Stimulated activated CD4-positive, alpha-beta T cell treated with anti-CD3 and anti-CD28 coated beads, Interleukin-1b, Interleukin-23, amount 100 ng/mL, for 4 hours (primary cell): ENCODE measurements at regions not wholly inside any gene's neighbourhood (a gene's known extent, or its start where the extent isn't known, plus 50 kb on each side); places are given as distances from the start of the nearest gene placed in this dataset.

Experiments used
- DNase-seq, 2 donors: peaks; one replicate each; pipeline ENCODE4 v3.0.0-alpha.2; 2020; ENCODE audit warnings: low read depth in 2 of 2

DNA sequence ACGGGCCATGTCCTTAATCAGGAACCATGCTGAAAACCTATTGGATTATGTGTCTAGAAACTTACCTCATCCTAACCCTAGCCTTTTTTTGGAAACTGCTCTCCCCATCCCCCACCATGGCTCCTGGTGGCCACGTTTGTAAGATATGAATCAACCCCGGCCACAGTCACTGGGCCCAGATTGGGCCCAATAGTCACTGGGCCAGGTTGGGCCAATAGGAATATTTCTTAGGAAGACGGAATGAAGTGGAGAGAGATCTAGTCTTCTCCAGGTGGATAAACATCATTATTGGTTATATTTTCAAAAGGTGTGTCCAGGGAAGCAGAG is 468.7 kb downstream of the ARHGEF28 start:
- no peak for DNase-seq

DNA sequence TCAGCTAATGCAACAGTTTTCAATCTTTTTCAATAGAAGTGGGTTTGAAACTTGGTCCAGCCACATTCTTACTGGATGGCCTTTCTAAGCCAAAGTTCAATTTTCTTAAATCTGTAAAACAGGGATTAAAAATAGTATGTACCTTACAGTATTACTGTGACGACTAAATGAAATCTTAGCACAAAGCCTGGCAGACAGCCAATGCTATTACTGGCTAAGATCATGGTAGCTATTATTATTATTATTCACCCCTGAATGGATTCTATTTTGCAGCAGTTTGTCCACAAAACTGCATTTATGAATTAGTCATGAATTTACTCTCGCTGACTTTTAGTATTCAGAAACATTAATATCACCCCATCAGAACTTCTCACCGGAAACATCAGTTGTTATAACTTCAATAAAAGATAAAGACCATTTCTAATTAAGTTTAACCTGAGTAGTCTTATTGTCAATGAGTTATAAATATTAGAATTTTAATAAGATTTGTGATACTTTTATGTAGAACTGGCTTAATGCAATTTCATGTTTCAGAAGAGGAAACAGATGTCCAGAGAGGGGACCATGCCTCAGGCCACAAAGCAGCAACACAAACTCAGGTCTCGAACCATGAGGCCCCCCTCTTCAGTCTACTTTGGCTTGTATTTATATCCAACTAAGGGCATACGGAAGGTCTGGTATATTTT is 468.2 kb downstream of the ARHGEF28 start:
- DNase-seq = no peak

DNA sequence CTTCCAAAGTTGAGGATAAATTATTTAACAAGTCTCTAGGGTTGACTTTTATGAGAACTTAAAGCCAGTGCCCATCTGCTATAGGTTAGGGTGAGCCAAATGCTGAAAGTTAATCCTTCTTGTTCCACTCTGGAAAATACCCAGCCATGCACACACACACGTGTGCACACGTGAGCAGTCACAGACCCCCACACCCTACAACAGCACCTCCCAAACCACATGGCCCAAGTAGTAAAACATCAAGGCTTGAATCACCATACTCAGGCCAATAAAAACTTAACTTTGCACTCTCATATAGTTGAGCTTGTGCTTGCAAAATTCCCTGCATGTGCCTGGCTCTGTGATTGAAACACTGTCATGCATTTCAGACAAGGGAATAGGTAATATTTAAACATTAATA is 467.6 kb downstream of the ARHGEF28 start:
- DNase-seq = no peak

DNA sequence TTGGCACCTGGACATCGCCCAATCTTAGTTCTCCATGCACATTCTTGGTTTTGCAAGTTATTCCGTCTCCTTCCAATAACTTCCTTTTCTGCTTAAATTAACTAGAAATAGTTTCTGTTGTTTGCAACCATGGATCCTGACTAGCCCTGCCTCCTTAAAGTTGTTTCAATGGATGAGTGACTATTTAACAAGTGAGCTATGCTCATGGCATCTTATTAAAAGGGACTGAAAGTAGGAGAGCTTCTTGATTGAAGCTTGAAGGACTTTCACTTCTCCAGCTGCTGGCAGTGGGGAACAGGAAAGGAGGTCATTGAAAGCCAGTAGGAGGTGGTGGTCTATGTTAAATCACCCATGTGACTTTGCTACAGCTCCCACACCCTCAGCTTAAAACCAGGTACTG is 466.8 kb downstream of the ARHGEF28 start:
- no peak for DNase-seq

DNA sequence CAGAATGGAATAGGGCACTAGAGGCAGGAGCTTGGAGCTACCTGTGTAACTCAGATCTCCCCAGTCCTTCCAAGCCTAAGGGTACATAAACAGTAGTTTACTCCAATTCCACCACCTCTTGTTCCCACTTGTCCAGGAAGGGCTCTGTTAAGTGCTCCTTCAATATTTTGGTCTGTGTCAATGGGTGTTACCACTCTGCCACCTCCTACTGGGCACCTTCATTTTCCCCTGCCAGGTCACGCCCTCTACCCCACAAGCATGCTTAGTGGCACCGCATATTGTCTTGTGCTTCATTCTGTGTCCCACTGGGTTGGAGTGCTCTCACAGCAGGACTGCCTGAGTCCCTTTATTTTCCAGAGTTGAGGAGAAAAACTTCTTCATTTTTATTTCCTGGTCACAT is 459.8 kb downstream of the ARHGEF28 start:
- no peak for DNase-seq

DNA sequence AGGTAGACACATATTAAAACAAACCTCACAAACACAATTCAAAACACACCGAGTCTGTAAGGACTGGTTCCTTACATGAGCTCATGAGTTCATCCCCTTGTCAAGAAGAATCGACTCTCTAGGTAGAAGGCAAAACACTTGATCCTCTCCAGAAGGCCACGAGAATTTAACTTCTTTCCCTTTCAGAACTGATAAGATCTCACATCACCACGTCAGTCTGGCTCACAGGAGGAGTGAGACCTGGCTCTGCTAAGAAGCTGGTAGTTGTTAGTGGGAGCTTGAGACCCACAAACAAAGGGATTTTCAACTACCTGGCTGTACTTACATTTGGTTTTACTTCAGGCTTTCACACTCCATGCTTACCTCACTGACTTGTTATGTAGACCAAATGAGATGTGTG is 459.2 kb downstream of the ARHGEF28 start:
- no peak for DNase-seq

DNA sequence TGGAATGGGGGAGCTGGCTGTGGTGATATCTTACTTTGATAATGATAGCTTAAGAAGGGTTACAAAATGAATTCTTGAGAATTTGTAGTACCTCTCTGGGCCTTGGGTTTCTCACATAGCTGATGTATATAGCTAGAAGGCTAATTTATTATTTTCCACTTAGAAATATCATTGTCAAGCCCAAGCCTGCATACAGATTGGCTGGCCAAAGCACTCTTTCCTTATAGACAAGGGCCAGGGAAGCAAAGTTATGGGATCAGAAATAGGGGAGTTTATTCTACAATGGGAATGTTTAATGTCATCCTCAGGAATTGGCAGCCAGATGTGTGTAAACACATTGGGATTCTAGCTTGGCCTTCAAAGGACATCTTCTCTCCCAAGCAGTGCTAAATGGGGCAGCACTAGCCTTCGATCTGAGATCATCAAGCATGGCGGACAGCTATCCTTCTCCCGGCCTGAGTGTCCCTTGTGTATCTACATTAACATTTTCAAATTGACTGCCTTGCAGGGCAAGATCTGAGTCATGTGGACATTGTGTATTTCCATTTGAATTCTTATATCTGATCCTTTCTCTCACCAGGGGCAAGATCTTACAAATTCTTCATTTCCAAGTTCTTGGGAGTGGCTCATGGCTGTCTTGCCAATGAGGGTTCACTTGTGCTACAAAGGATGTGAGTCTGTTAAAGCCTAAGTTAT is 457.2 kb downstream of the ARHGEF28 start:
- no peak for DNase-seq

DNA sequence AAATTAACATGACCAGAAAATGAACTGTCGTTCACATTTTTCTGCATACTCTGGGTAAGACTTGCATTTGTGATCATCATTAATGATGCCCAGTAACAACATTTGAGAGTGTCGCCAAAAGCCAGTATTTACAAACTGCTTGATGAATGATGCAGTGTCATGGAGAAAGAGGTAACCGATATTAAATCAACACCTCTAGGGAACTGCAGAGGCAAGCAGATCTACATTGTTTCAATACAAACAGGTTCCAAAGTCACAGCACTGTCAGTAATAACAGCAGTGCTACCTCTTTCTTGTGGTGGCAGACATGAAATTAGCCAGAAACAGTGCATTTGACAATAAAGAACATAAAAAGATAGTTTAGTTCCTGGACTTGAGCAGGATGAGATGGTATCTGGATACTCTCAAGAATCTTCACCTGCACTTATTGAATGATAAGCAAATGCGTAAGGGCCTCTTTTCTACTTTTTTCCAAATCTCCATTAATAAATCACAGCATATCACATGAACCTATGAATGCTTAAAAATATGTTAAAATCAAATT is 456.6 kb downstream of the ARHGEF28 start:
- DNase-seq = no peak

DNA sequence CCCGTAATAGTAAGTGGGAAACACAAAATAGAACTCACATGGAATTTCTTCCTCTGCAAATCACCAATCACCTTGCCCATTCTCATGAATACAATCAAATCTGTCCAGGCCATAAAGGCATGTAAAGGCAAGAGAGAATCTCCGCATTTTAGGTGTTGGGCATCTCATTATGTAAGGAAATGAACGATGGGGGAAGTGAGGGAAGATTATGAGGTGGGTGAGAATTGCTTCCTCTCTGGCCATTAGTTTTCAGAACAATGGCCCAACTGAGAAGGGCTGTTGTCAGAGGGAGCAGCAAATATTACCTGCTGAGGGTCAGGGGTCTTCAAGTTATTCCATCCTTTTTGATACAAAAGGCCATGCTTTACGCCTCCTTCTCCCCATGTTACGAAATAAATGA is 455.1 kb downstream of the ARHGEF28 start:
- DNase-seq = no peak

DNA sequence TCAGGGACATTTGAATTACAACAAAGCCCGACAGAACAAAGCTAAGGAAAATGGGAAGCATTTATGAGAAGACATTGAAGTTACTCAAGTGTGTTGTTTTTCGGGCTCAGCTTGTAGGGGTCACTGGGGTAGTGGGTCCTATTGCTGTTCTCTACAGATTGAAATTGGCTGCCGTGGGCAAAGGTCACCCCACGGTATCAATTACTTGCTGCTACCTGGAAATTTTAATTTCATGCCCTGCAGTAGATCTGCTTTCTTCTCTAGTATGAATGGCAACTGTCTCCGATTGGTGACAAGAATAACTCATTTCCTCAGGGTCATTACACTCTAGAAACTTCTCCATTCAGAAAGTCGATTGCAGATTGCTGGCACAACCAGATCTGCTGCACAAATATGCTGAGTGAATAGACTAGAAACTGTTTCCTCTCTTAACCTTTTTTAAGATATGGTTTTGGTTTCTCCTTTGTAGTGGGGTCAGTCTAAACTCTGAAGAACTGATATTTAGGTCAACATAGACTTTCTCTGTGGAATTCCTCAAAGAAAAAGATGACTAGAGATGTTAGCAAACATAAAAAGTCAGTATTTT is 454.1 kb downstream of the ARHGEF28 start:
- DNase-seq = no peak

DNA sequence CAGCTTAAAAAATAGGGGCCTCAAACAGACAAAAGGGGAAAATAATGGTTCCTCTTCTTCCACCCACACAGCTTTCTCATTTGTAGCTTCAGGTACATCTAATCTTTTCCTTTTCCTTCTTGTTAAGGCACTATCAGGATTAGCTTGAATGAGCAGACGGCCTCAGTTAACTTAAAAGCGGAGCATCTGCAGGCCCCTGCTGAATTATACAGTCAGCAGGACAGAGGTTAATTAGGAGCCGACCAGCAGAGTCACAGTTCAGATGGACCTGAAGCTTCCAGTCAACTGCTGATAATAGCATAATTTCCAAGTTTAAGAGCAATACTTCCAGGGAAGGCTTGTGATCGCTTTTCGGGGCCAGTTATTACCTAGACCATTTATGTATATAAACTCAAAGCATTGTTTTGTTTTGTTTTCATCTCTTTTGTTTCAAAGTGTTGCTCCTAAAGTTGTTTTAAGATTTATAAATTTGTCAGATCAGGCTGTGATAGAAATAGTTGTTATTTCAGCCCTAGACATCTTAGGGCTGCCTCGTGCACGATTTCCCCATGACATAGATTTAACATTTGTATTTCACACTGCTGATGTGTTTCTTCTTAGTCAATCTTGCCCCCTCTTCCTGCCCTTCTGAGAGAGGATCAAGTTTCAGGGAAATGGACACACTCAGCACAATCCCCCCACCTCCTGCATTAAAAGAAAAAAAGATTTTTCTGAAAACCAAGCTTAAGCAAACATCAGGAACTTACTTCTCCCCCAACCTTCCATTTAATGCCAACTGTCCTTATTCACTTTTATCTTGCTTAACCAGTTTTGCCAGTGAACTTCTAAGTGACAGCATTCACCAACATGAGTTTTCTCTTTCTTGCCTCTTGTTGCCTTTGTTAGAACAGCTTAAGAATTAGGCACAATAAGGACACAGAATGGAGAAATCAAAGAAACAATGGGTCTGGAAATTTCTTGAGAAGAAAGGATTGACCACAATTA is 449.8 kb downstream of the ARHGEF28 start:
- no peak for DNase-seq

DNA sequence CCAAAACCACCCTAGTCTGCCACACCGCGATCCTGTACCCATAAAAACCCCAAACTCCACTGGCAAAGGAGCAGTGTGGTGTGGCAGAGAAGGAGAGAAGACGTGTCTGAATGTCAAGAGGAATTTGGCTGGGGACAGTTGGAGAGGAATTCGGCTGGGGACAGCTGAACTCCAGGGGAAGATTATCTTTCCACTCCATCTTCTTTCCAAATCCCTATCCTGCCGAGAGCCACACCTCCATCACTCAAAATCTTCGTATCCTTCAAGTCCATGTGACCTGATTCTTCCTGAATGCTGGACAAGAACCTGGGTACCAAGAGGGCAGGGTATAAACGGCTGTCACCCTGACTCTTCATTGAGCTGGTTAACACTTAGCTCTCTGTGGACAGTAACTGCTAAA is 448.1 kb downstream of the ARHGEF28 start:
- no peak for DNase-seq

DNA sequence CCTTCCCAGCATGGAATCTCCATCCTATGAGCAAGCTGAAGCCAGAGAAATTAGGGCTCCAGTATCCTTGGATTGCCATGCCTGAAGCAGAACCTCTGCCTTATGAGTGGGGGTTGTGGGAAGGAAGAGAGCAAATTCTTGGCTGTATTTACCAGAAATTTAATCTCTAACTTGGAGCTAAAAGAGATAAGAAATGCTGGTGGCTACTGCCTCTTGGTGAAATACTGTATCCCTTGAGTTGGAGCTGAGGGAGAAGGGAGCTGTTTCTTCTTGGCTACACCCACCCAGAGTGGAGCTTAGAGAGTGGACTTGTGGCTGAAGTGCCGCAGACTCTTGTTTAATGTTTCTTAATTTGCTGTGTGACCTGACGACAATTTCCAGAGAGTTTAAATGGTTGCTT is 447.3 kb downstream of the ARHGEF28 start:
- no peak for DNase-seq

DNA sequence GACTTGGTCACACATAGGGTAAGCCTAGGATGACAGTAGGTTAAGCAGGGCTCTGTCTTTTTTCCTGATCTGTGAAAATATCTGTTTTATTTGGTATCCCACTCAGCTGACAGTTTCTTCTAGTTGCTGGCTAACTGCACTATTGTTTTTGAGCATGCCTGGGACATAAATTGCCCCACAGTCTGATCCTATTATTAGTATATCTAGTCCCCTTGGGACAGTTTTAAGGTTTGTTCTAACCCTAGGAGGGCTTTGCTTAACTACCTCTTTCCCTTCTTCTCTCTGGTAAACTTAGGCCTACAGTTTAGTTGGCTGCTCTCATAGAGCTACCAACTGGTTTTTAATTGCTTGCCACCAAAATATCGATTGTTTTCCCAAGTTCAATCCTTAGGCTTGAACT is 446.6 kb downstream of the ARHGEF28 start:
- DNase-seq = no peak

DNA sequence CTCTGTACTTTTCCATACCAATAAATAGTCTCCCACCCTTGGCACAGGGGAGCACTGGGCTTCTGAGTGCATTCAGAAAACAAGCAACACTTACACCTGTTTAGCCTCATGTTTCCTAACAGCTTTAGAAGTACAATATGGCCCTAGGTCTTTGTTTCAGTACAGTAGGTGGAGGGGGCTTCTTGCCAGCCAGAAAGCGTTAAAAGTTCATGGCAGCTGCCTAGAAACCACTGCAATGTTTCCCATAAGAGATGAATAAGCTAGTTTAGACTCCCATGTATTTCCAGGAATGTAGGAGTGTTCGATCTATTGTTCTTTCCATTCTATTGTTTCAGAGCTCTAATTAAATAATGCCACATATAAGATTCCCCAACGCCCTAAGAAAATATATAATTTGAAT is 444.8 kb downstream of the ARHGEF28 start:
- DNase-seq = no peak

DNA sequence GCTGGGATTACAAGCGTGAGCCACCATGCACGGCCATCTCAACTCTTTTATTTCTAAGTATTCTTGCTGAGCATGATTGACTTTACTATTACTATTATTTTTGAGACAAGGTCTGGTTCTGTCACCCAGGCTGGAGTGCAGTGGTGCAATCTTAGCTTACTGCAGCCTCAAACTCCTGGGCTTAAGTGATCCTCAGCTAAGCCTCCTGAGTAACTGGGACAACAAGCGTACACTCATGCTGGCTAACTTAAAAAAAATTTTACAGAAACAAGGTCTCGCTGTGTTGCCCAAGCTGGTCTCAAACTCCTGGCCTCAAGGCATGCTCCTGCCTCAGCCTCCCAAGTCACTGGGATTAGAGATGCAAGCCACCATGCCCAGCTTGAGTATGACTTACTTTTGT is 443.7 kb downstream of the ARHGEF28 start:
- DNase-seq = no peak

DNA sequence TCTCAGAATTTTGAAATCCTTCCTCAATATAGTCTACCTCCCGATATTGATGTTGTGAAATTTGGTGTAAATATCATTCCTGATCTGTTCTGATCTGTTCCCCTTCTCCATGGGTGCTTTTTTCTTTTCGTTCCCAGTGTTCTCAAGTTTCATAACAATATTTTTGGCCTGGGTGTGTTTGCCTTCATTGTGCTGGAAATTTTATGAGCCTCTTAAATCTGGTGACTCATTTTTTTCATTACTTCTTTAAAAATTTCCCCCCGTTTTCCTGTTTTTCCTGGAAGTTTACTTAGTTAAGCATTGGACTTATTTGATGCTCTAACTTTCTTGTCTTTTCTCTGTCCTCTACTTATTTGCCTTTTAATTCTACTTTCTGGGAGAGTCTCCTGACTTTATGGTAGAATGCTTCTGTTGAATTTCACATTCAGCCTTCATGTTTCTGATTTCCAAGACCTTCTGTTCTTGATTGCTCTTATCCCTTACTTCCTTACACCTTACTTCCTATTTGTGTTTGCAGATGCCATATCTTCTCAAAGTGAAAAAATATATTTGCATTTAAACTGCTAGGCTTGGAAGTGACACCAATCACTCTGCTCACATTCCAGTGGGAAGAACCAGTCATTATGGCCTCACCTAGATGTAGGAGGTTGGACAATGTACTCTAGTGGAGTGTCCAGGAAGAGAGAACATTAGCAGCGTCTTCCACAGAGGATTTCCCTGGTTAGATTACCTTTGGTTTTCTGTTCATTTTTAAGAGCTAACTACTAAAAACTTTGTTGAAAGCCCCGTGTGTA is 441.9 kb downstream of the ARHGEF28 start:
- no peak for DNase-seq

DNA sequence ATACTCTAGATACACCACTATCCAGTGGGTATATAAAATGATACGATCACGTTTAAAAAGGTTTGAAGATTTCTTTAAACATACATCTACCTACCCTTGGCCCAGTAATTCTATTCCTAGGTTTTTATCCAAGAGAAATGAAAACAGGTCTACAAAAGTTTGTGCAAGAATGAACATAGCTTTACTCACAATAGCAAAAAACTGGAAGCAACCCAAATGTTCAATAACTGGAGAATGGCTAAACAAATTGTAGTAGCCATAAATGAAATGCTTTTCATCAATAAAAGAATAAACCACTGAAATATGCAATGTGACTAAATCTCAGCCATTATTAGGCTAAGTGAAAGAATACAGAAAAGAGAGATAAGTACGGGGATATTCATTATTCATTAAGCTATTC is 438.9 kb downstream of the ARHGEF28 start:
- DNase-seq = no peak

DNA sequence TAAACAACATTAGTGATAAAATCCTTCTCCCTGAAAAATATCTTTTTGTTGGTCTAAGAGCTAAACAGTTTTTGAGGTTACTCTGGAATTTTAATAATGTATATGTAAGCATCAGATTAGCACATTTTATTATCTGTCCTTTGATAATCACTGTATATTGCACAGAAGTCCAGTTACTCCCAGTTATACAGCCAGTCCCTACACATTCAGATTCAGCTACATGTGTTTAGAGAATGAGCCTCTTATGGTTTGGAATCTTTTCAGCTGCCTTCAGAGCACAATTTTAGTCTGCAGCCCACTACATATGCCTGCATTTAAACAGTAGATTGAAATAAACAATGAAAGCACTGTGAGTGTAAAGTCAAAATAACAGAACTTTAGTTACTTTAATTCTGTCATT is 438.2 kb downstream of the ARHGEF28 start:
- no peak for DNase-seq

DNA sequence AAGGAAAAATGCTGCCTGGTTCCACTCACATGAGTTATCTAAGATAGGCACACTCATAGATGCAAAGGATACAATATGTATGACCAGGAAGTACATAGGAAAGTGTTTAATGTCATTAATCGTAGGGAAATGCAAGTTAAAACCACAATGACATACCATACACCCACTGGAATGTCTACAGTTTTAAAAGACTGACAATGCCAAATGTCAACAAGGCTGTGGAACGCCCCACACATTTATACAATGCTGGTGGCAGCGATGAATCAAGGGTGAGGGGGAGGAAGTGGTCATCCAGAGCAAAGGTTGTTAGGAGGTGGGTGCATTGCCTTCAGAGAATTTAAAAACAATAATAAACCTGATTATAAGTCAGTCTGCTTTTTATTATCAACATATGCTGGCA is 437.8 kb downstream of the ARHGEF28 start:
- no peak for DNase-seq

DNA sequence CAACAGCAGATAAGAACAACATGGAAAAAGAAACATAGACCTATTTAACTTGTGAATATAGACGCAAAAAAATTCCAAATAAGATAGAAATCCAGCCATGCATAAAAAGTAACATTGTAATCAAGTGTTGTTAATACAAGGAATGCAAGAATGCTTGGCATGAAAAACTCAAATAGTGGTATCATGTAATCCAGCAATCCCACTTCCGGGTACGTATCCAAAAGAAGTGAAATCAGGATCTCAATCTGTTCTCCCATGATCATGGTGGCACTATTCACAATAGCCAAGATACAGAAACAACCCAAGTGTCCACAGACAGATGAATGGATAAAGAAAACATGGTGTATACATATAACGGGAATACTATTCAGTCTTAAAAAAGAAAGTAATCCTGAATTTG is 437.4 kb downstream of the ARHGEF28 start:
- no peak for DNase-seq
